ENCODE measurements at regions not wholly inside any gene's neighbourhood (a gene's known extent, or its start where the extent isn't known, plus 50 kb on each side); places are given as distances from the start of the nearest gene placed in this dataset.
"Not testable (repeated sequence)": the region's sequence is repeated elsewhere in the genome, so short reads cannot be mapped to it uniquely, and the experiment has no call there.

DNA sequence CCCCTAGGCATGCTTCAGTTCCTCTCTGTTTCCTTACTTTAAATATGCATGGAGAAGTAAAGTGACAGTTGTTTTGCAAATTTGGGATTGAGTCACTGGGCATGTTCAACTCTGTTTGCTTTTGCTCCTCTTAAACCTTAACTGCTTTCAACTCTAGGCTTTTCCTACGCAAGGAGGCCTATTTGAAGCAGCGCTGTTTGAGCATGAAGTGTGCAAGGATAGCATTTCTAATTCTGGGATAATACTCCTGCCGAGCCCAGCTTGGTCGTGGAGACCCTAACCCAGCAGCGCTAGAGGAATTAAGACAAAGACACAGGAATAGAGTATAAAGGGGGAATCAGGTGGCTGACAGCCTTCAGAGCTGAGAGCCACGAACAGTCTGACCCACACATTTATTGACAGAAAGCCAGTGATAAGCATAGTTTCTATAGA lies 803.4 kb upstream of the CDH10 start:
- no peaks in the 10 kb centered on the region for H3K36me3 Mint-ChIP-seq (ENCODE audit: unreplicated experiment)
- DNase-seq (ENCODE audit: extremely low spot score, unreplicated experiment), result no peak
- H3K9me3 Mint-ChIP-seq (ENCODE audit: unreplicated experiment), result no peaks in the 10 kb centered on the region
- H3K27ac Mint-ChIP-seq (ENCODE audit: unreplicated experiment), result no peak overlapping the region
- H3K27me3 Mint-ChIP-seq (ENCODE audit: unreplicated experiment), result no peaks in the 10 kb centered on the region
- no peak overlapping the region for H3K4me3 Mint-ChIP-seq (ENCODE audit: unreplicated experiment)
- TF ChIP-seq, protein P1, sequence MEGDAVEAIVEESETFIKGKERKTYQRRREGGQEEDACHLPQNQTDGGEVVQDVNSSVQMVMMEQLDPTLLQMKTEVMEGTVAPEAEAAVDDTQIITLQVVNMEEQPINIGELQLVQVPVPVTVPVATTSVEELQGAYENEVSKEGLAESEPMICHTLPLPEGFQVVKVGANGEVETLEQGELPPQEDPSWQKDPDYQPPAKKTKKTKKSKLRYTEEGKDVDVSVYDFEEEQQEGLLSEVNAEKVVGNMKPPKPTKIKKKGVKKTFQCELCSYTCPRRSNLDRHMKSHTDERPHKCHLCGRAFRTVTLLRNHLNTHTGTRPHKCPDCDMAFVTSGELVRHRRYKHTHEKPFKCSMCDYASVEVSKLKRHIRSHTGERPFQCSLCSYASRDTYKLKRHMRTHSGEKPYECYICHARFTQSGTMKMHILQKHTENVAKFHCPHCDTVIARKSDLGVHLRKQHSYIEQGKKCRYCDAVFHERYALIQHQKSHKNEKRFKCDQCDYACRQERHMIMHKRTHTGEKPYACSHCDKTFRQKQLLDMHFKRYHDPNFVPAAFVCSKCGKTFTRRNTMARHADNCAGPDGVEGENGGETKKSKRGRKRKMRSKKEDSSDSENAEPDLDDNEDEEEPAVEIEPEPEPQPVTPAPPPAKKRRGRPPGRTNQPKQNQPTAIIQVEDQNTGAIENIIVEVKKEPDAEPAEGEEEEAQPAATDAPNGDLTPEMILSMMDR (IDR thresholded peaks at IDR 0.05), result no peak
- no peaks in the 10 kb centered on the region for H3K4me1 Mint-ChIP-seq (ENCODE audit: unreplicated experiment)

DNA sequence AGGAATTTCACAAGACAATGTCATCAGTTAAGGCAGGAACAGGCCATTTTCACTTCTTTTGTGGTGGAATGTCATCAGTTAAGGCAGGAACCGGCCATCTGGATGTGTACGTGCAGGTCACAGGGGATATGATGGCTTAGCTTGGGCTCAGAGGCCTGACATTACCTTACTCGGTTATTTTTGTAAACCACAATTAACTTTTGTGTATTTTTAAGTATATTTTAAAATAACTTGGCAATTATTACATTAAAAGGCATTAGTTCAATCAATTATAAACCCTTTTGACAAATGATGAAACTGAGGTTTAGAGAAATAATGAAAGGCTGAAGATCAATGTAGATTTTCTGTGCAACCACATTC lies 801.3 kb upstream of the CDH10 start:
- not testable (repeated sequence) for DNase-seq (ENCODE audit: extremely low spot score, unreplicated experiment); H3K36me3 Mint-ChIP-seq (ENCODE audit: unreplicated experiment); H3K9me3 Mint-ChIP-seq (ENCODE audit: unreplicated experiment); H3K4me3 Mint-ChIP-seq (ENCODE audit: unreplicated experiment); H3K4me1 Mint-ChIP-seq (ENCODE audit: unreplicated experiment); H3K27me3 Mint-ChIP-seq (ENCODE audit: unreplicated experiment); H3K27ac Mint-ChIP-seq (ENCODE audit: unreplicated experiment)

DNA sequence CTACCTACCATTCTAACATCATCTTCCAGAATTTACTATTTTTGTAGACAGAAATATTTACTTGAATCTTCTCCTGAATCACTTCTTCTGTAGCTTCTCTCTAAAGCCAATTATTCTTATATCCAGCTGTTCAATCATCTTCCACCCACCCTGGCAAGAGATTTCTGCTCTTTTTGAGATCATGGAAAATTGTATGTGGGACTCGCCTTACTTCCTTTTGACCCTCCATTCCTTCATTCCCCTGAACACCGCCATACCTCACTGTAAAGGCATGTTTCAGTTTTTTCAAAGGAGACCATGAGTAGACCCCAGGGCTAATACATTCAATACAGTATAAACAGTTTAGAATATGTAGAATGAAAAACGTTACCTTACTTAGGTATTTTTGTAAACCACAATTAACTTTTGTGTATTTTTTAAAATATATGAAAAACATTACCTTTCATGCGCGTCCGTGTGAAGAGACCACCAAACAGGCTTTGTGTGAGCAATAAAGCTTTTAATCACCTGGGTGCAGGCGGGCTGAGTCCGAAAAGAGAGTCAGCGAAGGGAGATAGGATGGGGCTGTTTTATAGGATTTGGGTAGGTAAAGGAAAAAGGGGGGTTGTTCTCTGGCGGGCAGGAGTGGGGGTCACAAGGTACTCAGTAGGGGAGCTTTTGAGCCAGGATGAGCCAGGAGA lies 800.7 kb upstream of the CDH10 start:
- H3K36me3 Mint-ChIP-seq (ENCODE audit: unreplicated experiment); H3K4me1 Mint-ChIP-seq (ENCODE audit: unreplicated experiment); H3K4me3 Mint-ChIP-seq (ENCODE audit: unreplicated experiment); H3K27me3 Mint-ChIP-seq (ENCODE audit: unreplicated experiment); H3K9me3 Mint-ChIP-seq (ENCODE audit: unreplicated experiment); DNase-seq (ENCODE audit: extremely low spot score, unreplicated experiment); H3K27ac Mint-ChIP-seq (ENCODE audit: unreplicated experiment): not testable (repeated sequence)

DNA sequence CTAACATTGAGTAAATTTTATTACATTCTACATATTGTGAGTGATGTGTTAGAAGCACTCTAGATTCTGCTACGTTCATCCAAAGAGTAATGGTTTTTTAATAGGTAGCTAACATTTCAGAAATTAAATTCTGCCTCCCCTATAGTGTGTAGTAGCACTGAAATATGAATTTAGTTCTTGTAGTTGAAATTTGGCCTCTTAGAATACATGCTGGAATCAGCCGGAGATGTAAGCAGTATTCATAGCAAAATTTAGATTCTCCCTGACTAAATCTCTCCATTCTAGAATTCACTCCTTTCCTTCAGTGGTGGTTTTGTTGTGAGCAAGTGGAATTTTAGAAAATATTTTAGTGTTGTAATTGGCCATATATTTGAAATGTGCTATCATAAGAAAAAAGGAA lies 799.9 kb upstream of the CDH10 start:
- no peak for DNase-seq (ENCODE audit: extremely low spot score, unreplicated experiment)
- Mint-ChIP-seq H3K36me3 (ENCODE audit: unreplicated experiment) (no peaks in the 10 kb centered on the region), H3K4me3 (ENCODE audit: unreplicated experiment) (no peak overlapping the region), H3K9me3 (ENCODE audit: unreplicated experiment) (no peaks in the 10 kb centered on the region), H3K4me1 (ENCODE audit: unreplicated experiment) (no peaks in the 10 kb centered on the region), H3K27ac (ENCODE audit: unreplicated experiment) (no peak overlapping the region), H3K27me3 (ENCODE audit: unreplicated experiment) (no peaks in the 10 kb centered on the region)
- TF ChIP-seq, protein P1 (IDR thresholded peaks at IDR 0.05), result no peak

DNA sequence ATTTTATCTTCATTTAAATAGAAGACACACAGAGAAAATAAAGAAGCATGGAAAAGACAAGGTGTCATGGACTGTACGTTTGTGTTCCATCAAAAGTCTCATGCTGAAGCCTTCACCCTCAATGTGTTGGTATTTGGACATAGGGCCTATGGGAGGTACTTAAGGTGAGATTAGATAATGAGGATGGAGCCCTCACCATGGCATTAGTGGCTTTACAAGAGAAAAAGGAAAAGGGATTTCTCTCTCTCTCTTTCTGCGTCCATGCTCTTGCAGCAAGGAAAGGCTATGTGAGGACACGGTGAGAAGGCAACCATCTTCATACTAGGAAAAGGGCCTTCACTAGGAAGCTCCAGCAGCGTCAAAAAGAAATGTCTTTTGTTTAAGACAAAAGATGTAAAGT lies 797.0 kb upstream of the CDH10 start:
- H3K27ac Mint-ChIP-seq (ENCODE audit: unreplicated experiment), result no peak overlapping the region
- H3K36me3 Mint-ChIP-seq (ENCODE audit: unreplicated experiment), result no peaks in the 10 kb centered on the region
- H3K4me1 Mint-ChIP-seq (ENCODE audit: unreplicated experiment), result no peaks in the 10 kb centered on the region
- TF ChIP-seq, protein P1 (IDR thresholded peaks at IDR 0.05), result no peak
- H3K27me3 Mint-ChIP-seq (ENCODE audit: unreplicated experiment), result no peaks in the 10 kb centered on the region
- no peak for DNase-seq (ENCODE audit: extremely low spot score, unreplicated experiment)
- H3K4me3 Mint-ChIP-seq (ENCODE audit: unreplicated experiment), result no peak overlapping the region
- no peaks in the 10 kb centered on the region for H3K9me3 Mint-ChIP-seq (ENCODE audit: unreplicated experiment)

DNA sequence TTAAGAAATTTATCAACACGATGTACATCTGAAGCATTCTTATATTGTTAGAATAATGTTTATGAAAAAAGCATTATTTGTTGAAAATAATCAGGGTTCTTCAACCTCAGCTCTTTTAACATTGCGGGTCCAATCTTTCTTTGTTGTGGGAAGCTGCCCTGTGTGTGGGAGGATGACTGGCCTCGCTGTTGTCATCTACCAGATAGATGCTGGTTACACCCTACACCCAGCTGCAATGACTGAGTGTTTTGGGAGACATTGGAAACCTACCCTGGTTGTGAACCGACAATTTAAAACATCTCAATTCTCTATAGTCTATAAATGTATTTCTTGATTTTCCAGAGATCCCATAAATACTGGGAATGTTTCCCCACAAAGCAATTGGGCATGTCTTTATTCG lies 794.2 kb upstream of the CDH10 start:
- Mint-ChIP-seq H3K9me3 (ENCODE audit: unreplicated experiment) (no peaks in the 10 kb centered on the region), H3K4me1 (ENCODE audit: unreplicated experiment) (no peaks in the 10 kb centered on the region), H3K4me3 (ENCODE audit: unreplicated experiment) (no peak overlapping the region), H3K36me3 (ENCODE audit: unreplicated experiment) (no peaks in the 10 kb centered on the region), H3K27ac (ENCODE audit: unreplicated experiment) (no peak overlapping the region), H3K27me3 (ENCODE audit: unreplicated experiment) (no peaks in the 10 kb centered on the region)
- TF ChIP-seq, protein P1 (IDR thresholded peaks at IDR 0.05), result no peak
- no peak for DNase-seq (ENCODE audit: extremely low spot score, unreplicated experiment)

DNA sequence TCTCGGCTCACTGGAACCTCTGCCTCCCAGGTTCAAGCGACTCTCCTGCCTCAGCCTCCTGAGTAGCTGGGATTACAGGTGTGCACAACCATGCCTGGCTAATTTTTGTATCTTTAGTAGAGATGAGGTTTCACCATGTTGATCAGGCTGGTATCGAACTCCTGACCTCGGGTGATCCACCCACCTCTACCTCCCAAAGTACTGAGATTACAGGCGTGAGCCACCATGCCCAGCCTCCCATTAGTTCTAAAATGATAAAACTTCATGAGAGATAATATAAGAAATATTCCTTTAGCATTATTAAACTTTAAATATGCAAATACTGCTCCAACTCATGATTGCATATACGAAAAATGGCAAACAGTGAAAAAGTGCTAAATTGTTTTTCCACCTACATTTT lies 793.6 kb upstream of the CDH10 start:
- H3K4me1 Mint-ChIP-seq (ENCODE audit: unreplicated experiment); H3K9me3 Mint-ChIP-seq (ENCODE audit: unreplicated experiment); DNase-seq (ENCODE audit: extremely low spot score, unreplicated experiment); H3K27me3 Mint-ChIP-seq (ENCODE audit: unreplicated experiment); H3K27ac Mint-ChIP-seq (ENCODE audit: unreplicated experiment); H3K4me3 Mint-ChIP-seq (ENCODE audit: unreplicated experiment); H3K36me3 Mint-ChIP-seq (ENCODE audit: unreplicated experiment): not testable (repeated sequence)

Measured in osteocyte (in vitro differentiated cells).